DMS79 treated with DMSO at 0.1 percent for 48 hours (cell line): ENCODE measurements at regions not wholly inside any gene's neighbourhood (a gene's known extent, or its start where the extent isn't known, plus 50 kb on each side); places are given as distances from the start of the nearest gene placed in this dataset.

ENCODE experiments used
- DNase-seq: peaks from one replicate; lab custom pipeline; 2025; lab: John Stamatoyannopoulos, UW

- no peak for DNase-seq
These were observed 228.6 kb upstream of the CDH5 start for GRCh38 chr16:66137853-66138252.

DNA sequence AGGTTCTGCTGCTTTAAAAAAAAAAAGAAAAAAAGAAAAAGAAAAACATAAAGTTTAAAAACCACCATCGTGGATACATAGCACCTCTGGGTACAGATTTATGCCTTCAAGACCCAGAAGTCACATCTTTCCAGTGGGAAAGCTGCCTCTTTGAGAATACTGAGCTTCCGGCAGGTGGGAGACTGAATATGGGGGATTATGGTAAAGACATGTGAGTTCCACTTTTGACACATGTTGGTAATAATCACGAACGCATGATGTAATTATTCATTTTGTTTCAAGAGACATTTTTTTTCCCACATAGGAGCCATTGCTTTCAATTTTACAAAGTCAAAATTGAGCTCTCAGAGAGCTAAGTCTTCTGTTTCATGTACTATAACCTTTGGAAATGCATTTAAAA, 229.7 kb upstream of the CDH5 start:
- no peak for DNase-seq

DNA sequence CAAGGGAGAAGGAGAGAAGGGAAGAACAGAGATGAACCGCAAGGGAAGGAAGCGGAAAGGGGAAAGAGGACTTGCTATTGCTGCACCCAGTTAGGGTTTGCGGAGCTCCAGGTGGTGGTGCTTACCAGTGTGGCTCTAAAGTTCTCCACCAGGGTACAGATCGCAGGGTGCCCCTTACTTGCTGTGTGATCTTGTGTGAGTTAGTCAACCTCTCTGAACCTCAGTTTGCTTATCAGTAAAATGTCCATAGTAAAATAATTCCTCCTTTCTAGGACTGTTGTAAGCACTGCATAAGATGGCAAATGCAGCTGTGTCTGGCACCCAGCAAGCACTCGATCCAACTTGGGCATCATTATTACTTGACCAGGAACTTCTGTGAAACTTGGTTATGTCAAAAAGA, 230.7 kb upstream of the CDH5 start:
- no peak for DNase-seq

GRCh38 chr16:66135421-66135831, 231.1 kb upstream of the CDH5 start:
- DNase-seq: no peak

- DNase-seq: no peak
These were observed 231.6 kb upstream of the CDH5 start for GRCh38 chr16:66134875-66135274.

DNA sequence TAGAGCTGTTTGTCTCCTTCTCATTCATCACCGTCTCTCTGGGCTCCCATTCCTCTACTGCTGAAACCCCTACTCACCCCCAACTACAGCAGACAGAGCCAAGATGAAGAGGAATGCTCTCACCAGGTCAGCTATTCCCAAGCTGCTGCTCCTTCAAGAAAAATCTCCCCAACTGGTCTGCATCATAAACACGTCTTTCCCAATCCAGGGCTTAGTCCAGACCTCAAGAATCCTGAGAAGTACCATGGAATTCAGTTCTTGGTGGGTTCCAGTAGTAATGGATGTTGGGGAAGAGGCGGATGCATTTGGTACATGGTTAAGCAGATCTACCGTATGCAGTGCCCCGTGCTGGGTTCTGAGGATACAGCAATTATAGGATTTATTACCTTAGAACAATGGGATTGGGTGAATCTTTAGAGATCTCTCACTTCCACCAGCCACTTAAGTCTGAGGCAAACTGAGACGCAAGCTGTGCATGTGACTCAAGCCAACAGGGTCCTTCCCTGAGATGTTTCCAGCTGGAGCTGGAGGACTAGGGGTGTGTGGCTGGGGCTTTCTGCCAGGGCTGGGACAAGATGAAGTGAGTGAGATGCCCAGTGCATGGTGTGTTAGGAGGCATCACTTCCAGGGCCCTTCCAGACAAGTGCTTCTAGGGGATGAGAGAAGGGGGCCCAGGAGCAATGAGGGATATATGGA, 232.7 kb upstream of the CDH5 start:
- no peak for DNase-seq

- no peak for DNase-seq
These were observed 234.6 kb upstream of the CDH5 start for GRCh38 chr16:66131895-66132294.

- no peak for DNase-seq
These were observed 235.2 kb upstream of the CDH5 start for GRCh38 chr16:66131156-66131807.

GRCh38 chr16:66130296-66130905, 236.1 kb upstream of the CDH5 start:
- no peak for DNase-seq

DNA sequence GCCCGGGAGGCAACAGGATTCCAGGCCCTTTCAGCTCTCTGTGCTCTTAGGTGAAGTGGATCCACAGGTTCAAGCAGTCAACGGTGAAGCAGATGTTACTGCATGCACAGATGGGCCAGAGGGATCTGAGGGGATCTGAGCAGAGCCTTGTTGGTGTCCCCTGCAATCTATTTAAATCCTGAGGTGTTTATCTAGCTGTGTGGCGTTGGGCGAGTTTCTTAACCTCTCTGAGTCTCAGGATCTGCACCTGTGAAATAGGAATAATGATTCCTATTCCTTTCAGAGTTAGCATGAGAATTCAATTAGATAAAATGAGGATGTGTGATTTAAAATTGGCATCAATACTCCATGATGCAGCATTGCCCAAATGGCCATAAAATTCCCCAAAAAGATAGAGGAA, 237.3 kb upstream of the CDH5 start:
- DNase-seq: no peak

DNA sequence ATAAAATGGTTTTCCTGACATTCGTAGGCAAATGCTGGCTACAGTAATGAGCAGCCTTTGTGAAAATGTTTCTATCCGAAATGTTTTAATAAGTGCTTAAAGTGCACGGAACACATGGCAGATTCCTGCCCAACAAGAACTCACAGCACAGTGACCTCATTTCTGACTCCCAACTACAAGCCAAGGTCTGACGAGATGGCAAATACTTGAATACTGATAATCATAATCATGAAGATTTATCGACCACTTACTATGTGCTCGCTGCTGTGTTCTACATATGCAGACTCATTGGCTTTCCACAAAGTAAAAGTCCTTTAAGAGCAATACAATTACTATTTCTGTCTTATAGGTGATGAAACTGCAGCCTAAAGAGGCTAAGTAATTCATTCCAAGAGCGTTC, 238.1 kb upstream of the CDH5 start:
- DNase-seq: no peak

DNA sequence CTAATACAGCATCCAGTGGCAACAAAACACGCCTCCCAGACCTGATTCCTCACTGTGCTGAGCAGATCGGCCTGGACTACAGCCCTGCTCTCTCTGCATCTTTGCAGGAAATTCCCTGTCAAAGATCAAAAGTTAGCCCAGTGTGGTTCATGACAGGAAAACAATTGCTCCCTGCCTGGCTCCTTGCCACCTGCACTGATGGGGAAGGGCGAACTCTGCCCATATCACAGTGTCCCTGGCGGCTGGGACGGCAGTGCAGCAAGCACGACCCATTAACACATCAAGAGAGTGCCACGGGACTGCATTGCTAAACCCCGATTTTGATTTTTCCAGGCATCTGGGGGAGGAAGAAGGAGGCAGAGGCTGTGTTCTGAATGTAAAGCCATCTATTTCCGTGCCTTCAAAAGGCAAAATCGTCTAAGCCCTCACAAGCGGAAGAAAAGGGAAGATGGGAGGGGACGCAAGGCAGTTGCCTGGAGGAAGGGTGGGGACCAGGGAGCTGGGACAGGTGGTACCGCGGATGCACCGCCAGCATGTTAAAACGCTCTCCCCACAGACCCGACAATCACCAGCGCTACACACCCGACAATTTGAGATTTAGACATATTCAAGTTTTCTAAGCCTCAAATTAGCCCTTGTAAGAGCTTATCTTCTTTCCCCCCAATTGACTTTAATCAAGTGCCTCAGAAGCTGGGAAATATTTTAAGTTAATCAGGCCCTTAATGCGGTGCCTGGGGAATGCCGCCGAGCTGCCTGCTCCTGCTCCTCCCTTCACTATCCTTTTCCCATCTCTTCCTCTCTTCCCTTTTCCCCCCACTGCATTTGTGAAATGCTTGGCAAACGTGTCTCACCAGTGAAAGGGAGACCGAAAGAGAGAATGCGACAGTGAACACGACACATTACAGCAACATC, 238.8 kb upstream of the CDH5 start:
- no peak for DNase-seq

- no peak for DNase-seq
These were observed 245.0 kb upstream of the CDH5 start for GRCh38 chr16:66121466-66121865.

GRCh38 chr16:66120656-66121055, 245.8 kb upstream of the CDH5 start:
- DNase-seq: no peak

DNA sequence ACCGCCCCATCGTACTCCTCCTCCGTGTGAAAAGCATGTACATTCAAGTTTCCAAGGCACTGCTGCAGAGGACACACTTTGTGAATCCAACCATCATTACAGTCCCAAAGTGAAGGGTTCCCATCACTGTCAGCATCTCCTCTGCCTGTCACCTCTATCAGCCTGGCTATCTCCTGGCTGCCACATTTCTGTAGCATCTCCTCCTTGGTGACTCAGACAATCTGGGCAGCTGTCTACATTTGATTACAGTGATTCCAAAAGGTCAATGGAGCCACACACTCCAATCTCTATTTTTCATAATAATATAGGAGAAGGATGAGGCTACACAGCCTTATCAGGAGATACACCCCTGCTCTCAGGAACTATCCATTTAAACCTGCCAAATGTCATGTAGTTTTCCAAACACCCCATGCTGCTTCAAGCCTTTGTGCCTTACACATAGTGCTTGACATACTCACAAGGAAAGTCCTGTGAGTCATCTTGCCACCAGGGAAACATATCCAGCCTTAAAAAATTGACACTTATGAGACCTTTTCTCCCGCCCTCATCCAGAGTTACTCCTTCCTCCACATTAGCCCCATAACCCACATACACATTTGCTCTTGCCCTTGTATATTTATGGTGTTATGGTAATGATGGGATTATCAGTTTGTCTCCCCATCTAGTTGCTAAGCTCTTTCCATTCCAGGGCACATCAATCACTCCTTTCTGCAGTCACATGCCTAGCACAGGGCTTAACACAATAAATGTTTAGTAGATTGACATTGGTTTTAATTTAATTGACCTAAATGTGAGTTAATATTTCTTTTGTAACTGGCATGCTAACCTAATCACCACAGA, 250.1 kb upstream of the CDH5 start:
- DNase-seq: no peak

DNA sequence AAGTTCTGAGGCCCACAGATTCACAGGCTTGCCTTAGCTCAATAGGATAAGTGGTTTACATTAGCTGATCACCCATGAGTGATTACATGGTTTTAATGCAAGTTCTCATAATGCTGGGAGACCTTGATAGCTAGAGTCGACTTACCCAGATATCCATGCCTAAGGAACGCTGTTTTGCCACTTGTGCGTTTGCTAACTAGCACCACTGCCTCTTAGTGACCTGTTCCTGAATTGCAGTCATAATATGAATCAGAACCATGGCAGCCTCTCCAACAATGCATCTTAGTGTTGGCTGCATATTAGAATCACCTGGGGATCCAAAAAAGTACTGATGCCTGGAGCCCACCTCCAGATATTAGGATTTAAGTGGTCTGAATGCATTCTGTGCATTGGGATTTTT, 251.1 kb upstream of the CDH5 start:
- no peak for DNase-seq

DNA sequence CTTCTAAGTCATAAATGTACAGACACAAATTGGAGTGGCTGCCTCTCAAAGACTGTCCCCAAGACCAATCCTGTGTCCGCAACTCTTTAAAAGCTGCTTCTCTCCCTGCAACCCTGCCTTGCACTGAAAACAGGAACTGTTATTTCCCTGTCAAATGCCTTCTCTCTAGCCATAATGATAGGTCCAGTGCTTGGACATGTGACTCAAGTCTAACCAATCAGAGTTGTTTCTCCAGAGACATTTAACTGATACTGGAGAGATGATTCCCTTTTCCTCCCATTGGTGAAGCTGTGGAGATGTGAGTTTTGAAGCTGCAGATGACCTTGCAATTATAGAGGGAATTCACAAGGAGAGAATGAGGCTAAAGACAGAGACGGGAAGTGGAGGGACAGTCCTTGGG, 253.3 kb upstream of the CDH5 start:
- no peak for DNase-seq

- DNase-seq: no peak
These were observed 256.8 kb upstream of the CDH5 start for GRCh38 chr16:66109677-66110076.

- DNase-seq: no peak
These were observed 258.8 kb upstream of the CDH5 start for GRCh38 chr16:66107661-66108060.

DNA sequence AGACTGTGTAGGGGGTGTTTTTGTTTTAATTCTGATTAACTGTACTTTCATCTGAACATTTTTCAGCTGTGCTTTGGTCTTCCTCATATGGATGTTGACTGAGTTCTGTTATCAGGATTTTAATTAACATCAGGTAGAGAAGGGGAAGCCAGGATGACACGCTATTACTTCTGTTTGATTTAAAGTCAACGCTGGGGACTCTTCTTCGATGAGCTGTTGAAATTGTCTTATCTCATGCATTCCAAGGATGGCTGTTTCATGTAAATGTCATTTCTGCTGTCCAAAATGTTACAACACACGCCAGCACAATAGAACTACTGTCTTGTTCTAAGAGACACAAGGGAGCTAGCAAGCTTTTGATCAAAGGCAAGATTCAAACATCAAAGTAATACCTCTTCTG, 263.3 kb upstream of the CDH5 start:
- DNase-seq: no peak

- DNase-seq: no peak
These were observed 267.2 kb upstream of the CDH5 start for GRCh38 chr16:66099306-66099705.

DNA sequence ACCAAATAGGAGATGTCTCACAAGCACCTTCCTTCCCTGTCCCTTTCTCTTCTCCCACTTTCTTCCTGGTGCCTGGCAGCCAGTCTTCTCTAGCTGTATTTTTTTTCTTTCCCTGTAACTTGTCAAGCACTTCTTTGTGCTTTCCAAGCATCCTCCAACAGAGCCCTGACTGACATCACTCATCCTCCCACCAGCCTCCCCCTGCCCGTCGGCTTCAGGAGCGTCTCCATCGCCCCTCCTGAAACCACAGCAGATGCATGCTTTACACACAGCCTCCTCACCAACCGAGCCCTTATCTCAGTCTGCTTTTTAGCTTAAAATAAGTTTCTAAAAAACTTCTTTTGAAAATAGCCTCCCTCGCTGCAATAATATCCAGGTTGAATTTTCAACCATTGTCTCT, 268.7 kb upstream of the CDH5 start:
- no peak for DNase-seq
